ENCODE measurements at regions not wholly inside any gene's neighbourhood (a gene's known extent, or its start where the extent isn't known, plus 50 kb on each side); places are given as distances from the start of the nearest gene placed in this dataset.

DNA sequence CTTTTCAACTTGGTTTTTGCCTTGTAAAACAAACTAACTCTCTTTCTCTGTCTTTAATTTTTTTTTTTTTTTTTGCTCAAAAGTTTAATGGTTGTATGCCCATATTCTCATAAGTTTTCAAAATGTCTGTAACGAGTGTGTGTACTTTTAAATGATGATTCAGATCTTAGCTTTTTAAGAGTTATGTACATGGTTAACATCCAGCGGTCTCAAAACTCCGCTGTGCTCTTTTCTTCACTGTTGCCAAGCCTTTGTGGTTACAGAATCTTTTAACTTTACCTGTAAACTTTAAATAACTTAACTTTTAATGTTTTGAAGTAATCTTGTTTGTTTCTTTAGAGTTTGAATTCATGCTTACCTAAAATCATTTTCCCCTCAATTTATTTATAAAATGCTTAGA is 133.0 kb downstream of the SAMD5 start (continued):
- TF ChIP-seq, protein P1, sequence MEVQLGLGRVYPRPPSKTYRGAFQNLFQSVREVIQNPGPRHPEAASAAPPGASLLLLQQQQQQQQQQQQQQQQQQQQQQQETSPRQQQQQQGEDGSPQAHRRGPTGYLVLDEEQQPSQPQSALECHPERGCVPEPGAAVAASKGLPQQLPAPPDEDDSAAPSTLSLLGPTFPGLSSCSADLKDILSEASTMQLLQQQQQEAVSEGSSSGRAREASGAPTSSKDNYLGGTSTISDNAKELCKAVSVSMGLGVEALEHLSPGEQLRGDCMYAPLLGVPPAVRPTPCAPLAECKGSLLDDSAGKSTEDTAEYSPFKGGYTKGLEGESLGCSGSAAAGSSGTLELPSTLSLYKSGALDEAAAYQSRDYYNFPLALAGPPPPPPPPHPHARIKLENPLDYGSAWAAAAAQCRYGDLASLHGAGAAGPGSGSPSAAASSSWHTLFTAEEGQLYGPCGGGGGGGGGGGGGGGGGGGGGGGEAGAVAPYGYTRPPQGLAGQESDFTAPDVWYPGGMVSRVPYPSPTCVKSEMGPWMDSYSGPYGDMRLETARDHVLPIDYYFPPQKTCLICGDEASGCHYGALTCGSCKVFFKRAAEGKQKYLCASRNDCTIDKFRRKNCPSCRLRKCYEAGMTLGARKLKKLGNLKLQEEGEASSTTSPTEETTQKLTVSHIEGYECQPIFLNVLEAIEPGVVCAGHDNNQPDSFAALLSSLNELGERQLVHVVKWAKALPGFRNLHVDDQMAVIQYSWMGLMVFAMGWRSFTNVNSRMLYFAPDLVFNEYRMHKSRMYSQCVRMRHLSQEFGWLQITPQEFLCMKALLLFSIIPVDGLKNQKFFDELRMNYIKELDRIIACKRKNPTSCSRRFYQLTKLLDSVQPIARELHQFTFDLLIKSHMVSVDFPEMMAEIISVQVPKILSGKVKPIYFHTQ (CRISPR knock-in tag; IDR thresholded peaks at IDR 0.05) = no peak

DNA sequence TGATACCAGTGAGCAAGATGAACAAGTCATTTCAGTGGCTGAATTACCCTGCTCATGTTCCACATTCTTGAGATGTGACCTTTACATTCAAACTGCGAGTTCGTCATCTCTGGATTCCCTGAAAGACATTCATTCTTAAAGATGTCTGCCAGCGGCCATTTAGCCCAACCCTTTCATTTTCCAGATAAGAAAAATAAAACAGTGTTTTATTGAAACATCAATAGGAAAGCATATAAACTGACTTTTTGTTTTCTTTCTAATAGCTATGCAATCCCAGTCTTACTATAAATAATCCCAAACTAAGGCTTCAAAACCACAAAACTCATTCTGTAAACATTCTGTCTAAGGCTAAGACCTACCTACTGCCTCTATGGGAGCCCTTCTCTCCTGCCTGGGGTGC is 134.0 kb downstream of the SAMD5 start:
- no peaks in the 10 kb centered on the region for H3K27me3 Mint-ChIP-seq (ENCODE audit: low read depth)
- H3K36me3 Mint-ChIP-seq = no peaks in the 10 kb centered on the region
- ChIA-PET POLR2A (no interaction called here), CTCF (no interaction called here)
- H3K4me3 Mint-ChIP-seq = no peak overlapping the region
- no peaks in the 10 kb centered on the region for H3K9me3 Mint-ChIP-seq
- H3K27ac Mint-ChIP-seq = no peak overlapping the region
- no peak for DNase-seq (ENCODE audit: low spot score)
- peaks cover 16% of the 10 kb centered on the region for H3K4me1 Mint-ChIP-seq
- TF ChIP-seq HMGA2 (CRISPR knock-in tag; IDR thresholded peaks at IDR 0.05) (no peak), NR1H2 (CRISPR knock-in tag; IDR thresholded peaks at IDR 0.05) (no peak), ZNF232 (CRISPR knock-in tag; IDR thresholded peaks at IDR 0.05) (no peak), ELF4 (CRISPR knock-in tag; IDR thresholded peaks at IDR 0.05; ENCODE audit: low read depth) (no peak), IRF1 (CRISPR knock-in tag; IDR thresholded peaks at IDR 0.05) (no peak)
- no peak for ATAC-seq

DNA sequence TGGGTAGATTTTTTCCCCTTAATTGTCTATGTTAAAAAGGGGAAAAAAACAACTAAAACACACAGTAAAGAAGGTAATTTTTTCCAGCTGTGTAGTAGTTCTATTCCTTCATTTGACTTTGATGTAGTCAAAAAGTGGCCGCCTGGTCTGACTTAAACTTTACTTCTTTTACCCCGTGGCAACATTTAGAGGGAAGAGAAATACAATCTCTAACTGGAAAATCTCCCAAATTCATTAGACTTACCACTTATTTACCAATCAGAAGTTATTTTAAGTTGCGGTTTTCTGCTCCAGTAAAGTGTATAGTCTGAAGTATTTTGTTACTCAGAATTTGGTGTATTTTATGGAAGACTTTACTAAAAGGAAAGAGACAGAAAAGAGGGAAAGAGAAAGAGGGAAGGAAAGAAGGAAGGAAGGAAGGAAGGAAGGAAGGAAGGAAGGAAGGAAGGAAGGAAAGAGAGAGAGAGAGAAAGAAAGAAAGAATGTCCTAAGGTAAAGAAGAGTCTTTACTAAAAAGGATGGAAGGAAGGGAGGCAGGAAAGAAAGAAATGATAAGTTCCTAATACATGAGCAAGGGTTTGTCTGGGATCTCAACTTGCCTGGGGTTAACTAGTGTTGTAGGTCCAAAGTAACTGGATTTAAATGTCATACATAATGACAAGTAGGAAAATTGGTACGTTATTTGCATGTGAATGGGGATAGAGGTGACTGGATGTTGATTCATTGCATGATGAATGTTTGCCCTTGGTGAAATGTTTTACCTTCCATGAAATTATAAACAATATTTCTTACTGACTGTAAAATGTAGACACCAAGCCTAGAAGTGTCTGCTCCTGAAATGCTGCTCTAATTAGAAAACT is 135.1 kb downstream of the SAMD5 start:
- H3K4me1 Mint-ChIP-seq = peaks cover 14% of the 10 kb centered on the region
- DNase-seq (ENCODE audit: low spot score) (no peak), ATAC-seq (no peak)
- H3K9me3 Mint-ChIP-seq = no peaks in the 10 kb centered on the region
- CTCF ChIA-PET = no interaction called here
- POLR2A ChIA-PET = no interaction called here
- no peaks in the 10 kb centered on the region for H3K36me3 Mint-ChIP-seq
- no peak overlapping the region for H3K4me3 Mint-ChIP-seq
- no peak overlapping the region for H3K27ac Mint-ChIP-seq
- H3K27me3 Mint-ChIP-seq (ENCODE audit: low read depth) = no peaks in the 10 kb centered on the region
- TF ChIP-seq ZNF532 (CRISPR knock-in tag; IDR thresholded peaks at IDR 0.05; ENCODE audit: borderline replicate concordance) (no peak), GRHL2 (CRISPR knock-in tag; IDR thresholded peaks at IDR 0.05; ENCODE audit: insufficient replicate concordance, severe bottlenecking) (no peak), IRF2 (CRISPR knock-in tag; IDR thresholded peaks at IDR 0.05; ENCODE audit: borderline replicate concordance, low read depth) (no peak), PRDM15 (CRISPR knock-in tag; IDR thresholded peaks at IDR 0.05) (no peak), CDX4 (CRISPR knock-in tag; IDR thresholded peaks at IDR 0.05; ENCODE audit: borderline replicate concordance) (no peak), JUN (CRISPR knock-in tag; IDR thresholded peaks at IDR 0.05) (no peak), NR2C2 (CRISPR knock-in tag; IDR thresholded peaks at IDR 0.05) (no peak), ZBTB21 (CRISPR knock-in tag; IDR thresholded peaks at IDR 0.05; ENCODE audit: borderline replicate concordance) (no peak), ATF2 (CRISPR knock-in tag; IDR thresholded peaks at IDR 0.05; ENCODE audit: borderline replicate concordance, low read depth) (no peak), SMAD3 (CRISPR knock-in tag; IDR thresholded peaks at IDR 0.05; ENCODE audit: borderline replicate concordance) (no peak), TCF7 (CRISPR knock-in tag; IDR thresholded peaks at IDR 0.05; ENCODE audit: low read depth) (no peak)
- TF ChIP-seq, protein P2, sequence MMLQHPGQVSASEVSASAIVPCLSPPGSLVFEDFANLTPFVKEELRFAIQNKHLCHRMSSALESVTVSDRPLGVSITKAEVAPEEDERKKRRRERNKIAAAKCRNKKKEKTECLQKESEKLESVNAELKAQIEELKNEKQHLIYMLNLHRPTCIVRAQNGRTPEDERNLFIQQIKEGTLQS (CRISPR knock-in tag; conservative IDR thresholded peaks at IDR 0.05) = no peak
